HG02981 (cell line): ENCODE measurements at regions not wholly inside any gene's neighbourhood (a gene's known extent, or its start where the extent isn't known, plus 50 kb on each side); places are given as distances from the start of the nearest gene placed in this dataset.
"Not testable (repeated sequence)": the region's sequence is repeated elsewhere in the genome, so short reads cannot be mapped to it uniquely, and the experiment has no call there.

Experiments
- ATAC-seq: cut with Tn5 transposase; IDR thresholded peaks from one replicate; pipeline ENCODE4 v1.9.1; 2021; ENCODE audit warnings: mild to moderate bottlenecking, moderate library complexity; ENCODE audit not compliant: unreplicated experiment

DNA sequence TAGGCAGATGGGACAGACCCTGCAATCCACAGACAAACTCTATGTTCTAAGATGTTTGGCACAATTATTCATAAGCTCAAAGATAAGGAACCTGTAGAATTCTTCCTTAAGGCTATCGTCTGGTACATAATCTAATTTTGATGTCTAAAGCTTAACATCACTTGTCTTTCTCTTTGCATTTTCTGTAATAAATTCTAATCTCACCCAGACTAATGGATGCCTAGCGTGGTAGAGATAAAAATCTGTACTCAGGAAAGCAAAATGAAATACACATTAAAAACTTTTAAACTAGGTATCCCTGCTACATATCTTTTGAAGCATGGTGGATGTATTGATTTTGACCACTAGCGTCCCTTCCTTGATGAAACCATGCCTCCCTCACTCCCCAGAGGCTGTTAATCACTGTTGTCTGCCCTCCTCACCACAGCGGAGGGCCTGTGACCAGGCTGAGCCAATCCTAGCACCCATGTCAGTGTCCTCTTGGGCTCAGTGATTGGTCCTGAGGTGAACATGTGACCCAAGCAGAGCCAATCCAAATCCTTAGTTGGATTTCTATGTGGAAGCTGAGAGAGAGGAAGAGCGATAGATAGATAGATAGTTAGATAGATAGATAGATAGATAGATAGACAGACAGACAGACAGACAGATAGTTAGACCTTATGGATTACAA is 82.2 kb upstream of the GRK3 start:
- ATAC-seq: no peak

DNA sequence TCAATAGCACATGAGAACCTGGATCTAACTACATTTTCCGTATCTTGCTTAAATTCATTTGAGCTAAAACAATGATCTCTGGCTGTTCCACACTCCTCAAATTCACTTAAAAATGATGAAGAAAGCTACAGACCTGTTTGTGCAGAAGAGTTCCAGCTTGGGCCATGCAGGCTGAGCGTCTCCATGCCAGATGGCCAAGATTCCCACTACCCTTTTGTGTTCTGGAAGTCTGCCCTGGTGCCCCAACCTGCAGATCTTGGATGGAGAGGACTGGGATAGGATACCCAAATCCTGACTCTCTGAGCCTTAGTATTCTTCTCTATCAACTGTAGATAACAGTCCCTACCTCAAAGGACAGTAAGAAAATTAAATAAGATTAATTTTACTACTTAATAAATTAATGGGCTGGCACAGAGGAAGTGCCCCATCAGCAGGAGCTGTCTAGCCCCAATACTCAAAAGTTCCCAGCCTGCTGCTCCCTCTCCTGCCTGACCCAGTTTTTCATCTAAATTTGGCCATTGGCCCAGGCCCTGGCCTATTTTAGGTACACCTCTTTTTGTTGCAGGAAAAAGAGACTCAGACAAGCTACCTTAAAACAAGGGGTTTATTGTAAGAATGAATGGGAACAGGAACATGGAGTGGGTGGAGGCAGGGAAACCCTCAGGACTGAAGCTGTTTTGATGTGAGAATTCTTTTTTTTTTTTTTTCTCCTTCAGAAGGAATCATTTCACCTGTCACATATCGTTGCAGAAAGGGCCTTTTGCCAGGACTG is 81.4 kb upstream of the GRK3 start:
- no peak for ATAC-seq

DNA sequence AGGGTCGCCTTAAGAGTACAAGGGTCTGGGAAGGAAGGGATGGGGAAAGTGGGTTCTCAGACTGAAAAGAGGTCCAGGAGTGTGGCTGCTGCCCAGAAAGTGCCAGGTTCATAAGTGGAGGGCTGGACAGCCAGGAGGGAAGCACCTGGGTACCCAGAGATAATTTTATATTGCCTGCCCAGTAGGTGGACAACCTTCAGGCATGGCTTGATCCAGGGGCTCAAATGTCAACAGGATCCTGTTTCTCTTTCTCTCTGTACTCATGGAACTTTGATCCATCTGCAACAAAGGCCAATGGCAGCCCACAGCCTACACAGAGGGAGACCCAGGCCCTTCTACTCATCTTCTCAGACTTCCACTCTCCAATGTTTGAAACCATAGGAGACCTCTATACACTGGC is 80.5 kb upstream of the GRK3 start:
- ATAC-seq: no peak

DNA sequence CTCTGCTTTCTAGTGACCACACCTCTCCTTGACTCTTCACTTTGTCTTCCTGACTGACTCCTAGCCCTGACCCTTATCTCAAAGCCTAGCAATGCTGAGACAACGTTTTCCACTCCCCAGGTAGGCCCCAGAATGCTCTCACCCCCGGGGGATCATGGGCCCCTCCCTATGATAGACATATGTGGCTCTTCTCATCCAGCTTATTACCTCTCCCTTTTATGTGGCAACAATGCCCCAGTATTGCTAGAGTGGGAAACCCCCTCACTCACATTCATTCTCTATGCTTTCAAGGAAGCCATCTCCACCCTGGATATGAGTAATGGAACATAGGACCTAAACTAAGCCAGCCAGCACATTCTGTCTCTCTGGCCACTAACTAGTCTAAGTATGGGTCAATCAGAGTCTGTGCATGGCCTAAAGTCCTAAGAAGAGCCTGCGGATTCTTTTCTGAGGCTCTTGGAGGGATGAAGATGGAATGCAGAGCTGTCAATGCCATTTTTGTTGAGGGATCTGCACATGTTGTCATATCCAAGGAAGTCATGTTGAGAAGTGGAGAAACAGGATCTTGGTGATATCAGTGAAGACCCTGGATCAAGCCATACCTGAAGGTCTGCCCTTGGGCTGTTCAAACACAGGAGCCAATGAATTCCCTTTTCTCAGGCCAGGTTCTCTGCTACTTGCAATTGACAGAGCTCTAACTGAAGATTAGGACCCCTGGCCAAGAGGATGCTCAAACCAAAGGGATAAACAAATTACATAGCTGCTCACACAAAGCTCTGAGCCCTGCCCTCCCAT is 79.8 kb upstream of the GRK3 start:
- ATAC-seq: no peak

DNA sequence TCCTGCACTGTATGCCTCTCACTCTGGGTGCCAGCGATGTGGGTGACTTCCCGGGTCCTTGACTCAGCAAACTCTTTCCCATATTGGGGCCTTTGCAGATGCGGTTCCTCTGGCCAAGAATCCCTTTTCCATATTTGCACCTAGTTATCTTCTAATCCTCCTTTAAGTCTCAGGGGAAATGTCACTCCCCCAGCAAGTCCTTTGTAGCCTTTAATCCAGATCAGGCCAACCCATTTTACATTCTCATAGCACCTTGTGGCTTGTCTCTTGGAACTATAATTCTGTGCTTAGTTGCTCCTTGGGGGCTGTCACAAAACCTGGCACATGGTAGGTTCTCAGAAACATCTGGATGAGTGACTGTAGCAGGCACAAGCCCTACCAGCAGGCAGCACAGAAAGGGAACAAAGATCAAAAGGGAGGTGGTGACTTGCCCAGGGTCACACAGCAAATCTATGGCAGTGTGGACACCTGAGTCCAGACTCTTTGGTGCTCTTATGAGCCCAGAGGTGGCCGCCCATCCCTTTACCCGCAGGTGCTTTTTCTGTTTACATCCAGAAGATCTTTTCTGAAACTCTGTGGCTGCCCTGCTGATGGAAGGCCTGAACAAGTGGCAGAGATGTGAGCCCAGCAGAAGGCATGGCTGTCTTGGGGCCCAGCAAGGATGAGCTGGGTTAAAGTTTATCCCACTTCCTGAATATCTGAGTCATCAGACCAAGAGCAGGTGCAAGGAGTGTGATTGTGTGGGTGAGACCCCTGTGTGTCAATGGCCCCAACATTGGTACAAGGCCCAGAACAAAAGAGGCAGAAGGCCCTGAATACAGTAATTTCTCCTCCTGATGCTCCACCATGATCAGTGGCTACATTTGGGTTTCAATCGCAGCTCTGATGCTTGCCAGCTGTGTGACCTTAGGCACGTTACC is 78.6 kb upstream of the GRK3 start:
- ATAC-seq: peak; percentile 57

DNA sequence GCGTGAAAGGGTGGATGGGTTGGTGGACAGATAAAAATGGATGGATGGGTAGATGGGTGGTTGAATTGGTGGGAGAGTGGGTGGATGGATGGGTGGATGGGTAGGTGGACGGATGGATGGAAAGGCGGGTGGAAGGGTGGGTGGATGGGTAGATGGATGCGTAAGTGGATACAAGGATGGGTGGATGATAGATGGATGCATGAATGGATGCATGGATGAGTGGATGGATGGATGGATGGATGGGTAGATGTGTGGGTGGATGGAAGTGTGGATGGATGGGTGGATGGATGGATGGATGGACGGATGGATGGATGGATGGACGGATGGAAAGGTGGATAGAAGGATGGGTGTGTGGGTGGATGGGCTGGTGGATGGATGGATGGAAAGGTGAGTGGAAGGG is 77.0 kb upstream of the GRK3 start:
- no peak for ATAC-seq

- ATAC-seq: no peak
Measured at GRCh38 chr22:25488244-25489020, 76.0 kb upstream of the GRK3 start.

- ATAC-seq: no peak
Measured at GRCh38 chr22:25489947-25490346, 74.5 kb upstream of the GRK3 start.

DNA sequence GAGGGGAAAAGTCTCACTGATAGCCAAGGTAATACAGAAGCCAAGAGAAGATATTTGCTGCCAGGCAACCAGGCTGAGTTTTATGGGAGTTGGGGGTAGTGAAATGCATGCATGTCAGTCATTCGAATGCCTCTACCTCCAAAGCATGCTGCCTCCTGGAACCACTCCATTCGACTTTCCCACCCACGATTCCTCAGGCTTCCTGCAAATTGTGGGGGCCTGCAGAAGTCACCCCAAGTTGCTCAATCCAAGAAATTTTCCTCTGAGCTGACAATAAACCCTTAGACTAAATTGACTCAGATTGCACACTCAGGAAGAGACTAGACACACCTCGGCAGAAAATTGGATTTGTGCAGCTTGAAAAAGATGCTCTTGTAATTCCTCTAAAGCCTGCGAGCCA is 73.6 kb upstream of the GRK3 start:
- ATAC-seq: no peak

- ATAC-seq: no peak
Measured at GRCh38 chr22:25492162-25492561, 72.3 kb upstream of the GRK3 start.

DNA sequence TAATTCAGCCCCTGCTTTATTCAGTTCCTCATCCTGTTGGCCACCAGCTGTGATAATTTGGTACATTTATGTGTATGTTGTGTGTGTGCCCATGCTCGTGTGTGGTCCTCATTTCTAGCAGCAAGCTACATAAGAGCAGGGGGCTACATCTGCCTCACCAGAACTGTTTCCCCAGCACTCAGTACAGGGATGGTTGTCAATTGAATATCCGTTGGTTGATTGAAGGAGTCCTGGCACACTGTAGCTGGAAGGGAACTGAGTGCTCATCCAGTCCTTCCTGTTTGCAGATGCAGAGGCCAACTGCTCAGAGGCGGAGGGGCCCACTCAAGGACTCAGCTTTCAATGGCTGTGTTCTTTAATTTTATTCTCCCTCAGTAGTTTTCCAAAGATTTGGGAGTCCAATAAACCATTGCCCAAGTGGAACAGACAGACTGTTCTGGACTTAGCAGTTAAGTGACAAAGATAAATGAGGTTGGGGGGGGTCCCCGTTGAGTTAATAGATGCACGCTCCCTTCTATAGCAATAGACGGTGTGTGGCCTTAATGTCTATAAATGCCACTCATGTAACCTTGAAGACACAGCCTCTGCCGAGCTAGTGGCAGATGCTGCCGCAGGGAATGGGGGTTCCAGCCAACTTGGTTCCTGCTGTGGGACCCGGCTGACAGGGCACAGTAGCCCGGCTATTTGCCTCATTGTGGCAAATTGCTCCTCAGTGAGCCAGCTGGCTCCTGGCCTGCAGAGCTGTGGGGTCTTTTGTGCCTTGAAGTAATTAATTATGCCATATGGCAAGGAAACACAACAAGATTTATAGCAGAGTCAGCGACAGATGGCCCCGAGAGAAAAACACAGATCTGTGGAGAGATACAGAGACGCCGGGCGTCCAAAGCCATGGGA is 71.4 kb upstream of the GRK3 start:
- no peak for ATAC-seq

DNA sequence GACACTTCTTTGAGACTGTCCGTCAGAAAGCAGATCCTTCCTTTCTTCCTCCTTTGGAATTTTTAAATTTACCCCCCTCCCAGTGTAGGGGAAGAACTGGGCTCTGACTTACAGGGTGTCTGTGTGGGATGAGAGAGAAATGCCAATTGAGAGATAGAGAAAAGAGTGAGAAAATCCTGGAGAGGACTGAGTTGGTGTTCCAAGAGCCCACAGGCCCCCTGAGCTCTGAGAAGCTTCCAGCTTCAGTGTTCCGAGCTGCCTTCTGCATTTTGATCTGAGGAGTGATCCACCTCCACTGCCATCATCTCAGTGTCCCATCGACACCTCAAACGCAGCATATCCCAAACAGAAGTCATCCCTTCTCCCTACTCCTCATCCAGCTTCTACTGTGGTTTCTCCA is 70.7 kb upstream of the GRK3 start:
- ATAC-seq: no peak

DNA sequence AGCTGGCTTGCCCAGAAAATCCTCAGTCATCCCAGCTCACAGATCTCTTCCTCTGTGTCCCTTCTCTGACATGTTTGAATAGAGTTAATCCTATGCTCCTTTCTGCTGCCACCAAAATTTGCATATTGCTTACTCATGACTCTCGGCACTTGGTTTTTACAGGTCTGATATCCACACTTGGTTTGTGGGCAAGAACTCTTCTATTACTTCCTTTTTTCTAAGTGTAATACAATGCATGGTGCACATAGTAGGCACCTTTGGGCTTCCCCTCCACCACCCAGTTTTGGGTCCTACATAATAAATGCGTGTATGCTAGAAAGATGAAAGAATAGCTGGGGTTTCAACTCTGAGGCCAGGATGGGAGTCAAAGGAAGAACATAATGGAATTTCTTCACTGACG is 69.7 kb upstream of the GRK3 start:
- peak; percentile 72 for ATAC-seq

- no peak for ATAC-seq
Measured at GRCh38 chr22:25495285-25495684, 69.2 kb upstream of the GRK3 start.

DNA sequence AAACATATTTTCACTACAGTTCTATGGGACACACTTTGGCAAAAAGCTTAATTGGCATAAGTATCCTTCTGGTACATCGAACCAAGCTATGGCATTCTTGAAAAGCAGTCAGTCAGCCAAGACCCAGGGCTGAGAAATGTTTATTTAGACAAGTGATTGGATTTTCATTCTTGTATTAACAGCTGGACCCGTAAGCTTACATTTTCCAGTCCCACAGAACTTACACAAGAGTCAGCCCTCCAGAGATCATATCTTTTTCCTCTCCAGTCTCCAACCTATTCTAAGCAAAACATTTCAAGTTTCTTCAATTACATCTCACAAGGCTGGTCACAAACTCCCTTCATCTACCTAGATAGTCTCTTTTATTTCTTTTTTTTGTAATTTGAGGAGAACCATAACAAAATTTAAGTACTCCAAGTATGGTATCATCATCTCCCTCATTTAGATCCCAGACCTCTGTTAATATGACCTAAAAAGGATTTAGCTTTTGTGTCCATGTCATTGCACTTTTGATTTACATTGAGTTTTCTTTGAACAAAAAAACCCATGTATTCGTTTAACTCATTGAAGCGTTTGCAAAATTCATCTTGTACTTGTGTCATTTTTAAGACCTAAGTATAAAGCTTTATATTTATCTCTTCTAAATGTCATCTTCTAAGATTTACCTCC is 67.9 kb upstream of the GRK3 start:
- no peak for ATAC-seq

- ATAC-seq: no peak
Measured at GRCh38 chr22:25497181-25497641, 67.3 kb upstream of the GRK3 start.

DNA sequence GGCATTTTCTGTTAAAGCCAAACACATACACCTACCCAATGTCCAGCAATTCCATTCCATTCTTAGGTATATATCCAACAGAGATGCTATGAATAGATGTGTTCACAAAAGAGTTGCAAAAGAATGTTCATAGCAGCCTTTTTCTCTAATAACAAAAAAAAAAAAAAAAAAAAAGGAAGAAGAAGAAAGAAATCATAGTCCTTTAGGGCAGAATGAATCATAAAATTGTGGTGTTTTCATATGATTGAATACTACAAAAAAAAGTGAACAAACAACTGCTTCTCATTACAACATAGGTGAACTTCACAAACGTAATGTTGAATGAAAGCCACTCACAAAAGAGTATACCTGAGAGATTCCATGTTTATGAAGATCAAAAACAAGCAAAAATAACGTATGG is 66.8 kb upstream of the GRK3 start:
- no peak for ATAC-seq

- not testable (repeated sequence) for ATAC-seq
Measured at GRCh38 chr22:25500671-25501070, 63.8 kb upstream of the GRK3 start.
